ENCODE measurements at regions not wholly inside any gene's neighbourhood (a gene's known extent, or its start where the extent isn't known, plus 50 kb on each side); places are given as distances from the start of the nearest gene placed in this dataset.

DNA sequence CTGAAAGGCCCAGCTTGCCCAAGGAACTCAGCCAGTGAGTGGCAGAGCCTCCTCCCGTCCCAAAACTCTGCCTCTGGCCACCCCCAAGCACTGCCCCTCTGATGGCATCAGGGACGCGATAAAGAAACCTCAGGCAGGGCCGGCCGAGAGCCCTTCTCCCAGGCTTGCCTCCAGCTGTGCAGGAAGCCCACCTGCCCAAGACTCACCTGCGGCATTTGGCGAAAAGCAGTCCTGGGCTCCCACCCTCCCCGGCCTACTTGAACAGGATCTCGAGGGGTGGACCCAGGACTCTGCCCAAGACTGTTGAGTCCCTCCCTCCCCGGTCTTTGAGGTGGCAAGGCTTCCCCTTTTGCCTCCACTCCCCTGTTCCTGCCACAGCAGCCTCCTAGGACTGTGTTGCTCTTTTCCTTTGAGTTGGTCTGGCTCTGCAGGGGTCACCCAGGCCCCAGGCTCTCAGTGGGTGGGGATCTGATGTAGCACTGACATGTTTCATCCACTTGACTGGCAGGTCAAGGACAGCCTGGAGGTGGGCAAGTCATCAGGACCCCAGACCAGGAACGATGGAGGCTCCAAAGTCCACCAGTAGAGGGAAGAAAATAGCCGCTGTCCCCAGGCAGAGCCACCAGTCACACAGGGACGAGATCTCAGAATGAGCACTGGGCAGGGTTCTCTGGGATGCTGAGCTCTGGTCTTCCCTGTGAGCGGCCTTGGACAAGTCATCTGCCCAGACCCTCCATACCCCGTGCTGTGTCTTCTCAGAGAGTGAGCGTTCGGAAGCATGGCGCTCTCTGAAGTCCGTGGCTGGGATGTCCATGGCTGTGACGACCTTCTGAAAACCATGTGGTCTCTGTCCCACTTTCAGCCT lies 111.0 kb upstream of the TNRC6C start:
- TF ChIP-seq, protein P1, sequence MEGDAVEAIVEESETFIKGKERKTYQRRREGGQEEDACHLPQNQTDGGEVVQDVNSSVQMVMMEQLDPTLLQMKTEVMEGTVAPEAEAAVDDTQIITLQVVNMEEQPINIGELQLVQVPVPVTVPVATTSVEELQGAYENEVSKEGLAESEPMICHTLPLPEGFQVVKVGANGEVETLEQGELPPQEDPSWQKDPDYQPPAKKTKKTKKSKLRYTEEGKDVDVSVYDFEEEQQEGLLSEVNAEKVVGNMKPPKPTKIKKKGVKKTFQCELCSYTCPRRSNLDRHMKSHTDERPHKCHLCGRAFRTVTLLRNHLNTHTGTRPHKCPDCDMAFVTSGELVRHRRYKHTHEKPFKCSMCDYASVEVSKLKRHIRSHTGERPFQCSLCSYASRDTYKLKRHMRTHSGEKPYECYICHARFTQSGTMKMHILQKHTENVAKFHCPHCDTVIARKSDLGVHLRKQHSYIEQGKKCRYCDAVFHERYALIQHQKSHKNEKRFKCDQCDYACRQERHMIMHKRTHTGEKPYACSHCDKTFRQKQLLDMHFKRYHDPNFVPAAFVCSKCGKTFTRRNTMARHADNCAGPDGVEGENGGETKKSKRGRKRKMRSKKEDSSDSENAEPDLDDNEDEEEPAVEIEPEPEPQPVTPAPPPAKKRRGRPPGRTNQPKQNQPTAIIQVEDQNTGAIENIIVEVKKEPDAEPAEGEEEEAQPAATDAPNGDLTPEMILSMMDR (IDR thresholded peaks at IDR 0.05; ENCODE audit: insufficient read depth, low read length, poor library complexity, severe bottlenecking) = no peak
- TF ChIP-seq EZH2phosphoT487 (conservative IDR thresholded peaks at IDR 0.05; ENCODE audit: low read length) = no peak
